Astrocyte (in vitro differentiated cells and primary cell): ENCODE measurements at regions not wholly inside any gene's neighbourhood (a gene's known extent, or its start where the extent isn't known, plus 50 kb on each side); places are given as distances from the start of the nearest gene placed in this dataset.

ENCODE experiments used
- DNase-seq: peaks from one replicate; pipeline ENCODE4 v3.0.0-alpha.2; 2010; ENCODE audit warnings: low read depth
- FAIRE-seq: peaks from 2 replicates; lab custom pipeline; 2011; peaks lifted over from hg19 to GRCh38; lab: Jason Lieb, UNC
- H2AFZ ChIP-seq: 2 replicates; pipeline ENCODE4 v1.6.0; 2012; ENCODE audit warnings: low read depth, low read length, inconsistent platforms
- H3K27ac ChIP-seq: 2 replicates; pipeline ENCODE4 v1.5.1; 2011; ENCODE audit warnings: low read depth, low read length, inconsistent platforms
- H3K27me3 ChIP-seq: 2 replicates; pipeline ENCODE4 v1.6.0; 2011; ENCODE audit warnings: low read length, inconsistent platforms; ENCODE audit not compliant: insufficient read depth
- H3K36me3 ChIP-seq: 2 replicates; pipeline ENCODE4 v1.5.1; 2011; ENCODE audit warnings: low read length, inconsistent platforms; ENCODE audit not compliant: insufficient read depth
- H3K4me1 ChIP-seq: 2 replicates; pipeline ENCODE4 v1.5.1; 2011; ENCODE audit warnings: low read length, inconsistent platforms; ENCODE audit not compliant: insufficient read depth
- H3K4me2 ChIP-seq: 2 replicates; pipeline ENCODE4 v1.6.0; 2012; ENCODE audit warnings: low read length, inconsistent platforms
- H3K4me3 ChIP-seq: 2 replicates; pipeline ENCODE4 v1.5.1; 2011; ENCODE audit warnings: low read depth, mild to moderate bottlenecking, low read length, inconsistent platforms; ENCODE audit not compliant: insufficient read depth
- H3K79me2 ChIP-seq: 2 replicates; pipeline ENCODE4 v1.6.0; 2012; ENCODE audit warnings: mild to moderate bottlenecking, low read length, inconsistent platforms; ENCODE audit not compliant: insufficient read depth
- H3K9ac ChIP-seq: 2 replicates; pipeline ENCODE4 v1.6.0; 2012; ENCODE audit warnings: mild to moderate bottlenecking, low read length, inconsistent platforms
- H3K9me3 ChIP-seq: 2 replicates; pipeline ENCODE4 v1.5.1; 2012; ENCODE audit warnings: low read depth, mild to moderate bottlenecking, low read length, inconsistent platforms; ENCODE audit not compliant: insufficient read depth
- H4K20me1 ChIP-seq: 2 replicates; pipeline ENCODE4 v1.6.0; 2012; ENCODE audit warnings: low read length, inconsistent platforms; ENCODE audit not compliant: insufficient read depth
- H3K27ac Mint-ChIP-seq: one replicate; pipeline ENCODE4 v1.8.0; 2021; ENCODE audit warnings: mild to moderate bottlenecking, mixed read lengths; ENCODE audit not compliant: unreplicated experiment
- H3K27me3 Mint-ChIP-seq: one replicate; pipeline ENCODE4 v1.8.0; 2021; ENCODE audit warnings: low read depth, mixed read lengths; ENCODE audit not compliant: unreplicated experiment
- H3K36me3 Mint-ChIP-seq: one replicate; pipeline ENCODE4 v1.8.0; 2021; ENCODE audit warnings: low read depth, mixed read lengths; ENCODE audit not compliant: unreplicated experiment
- H3K4me1 Mint-ChIP-seq: one replicate; pipeline ENCODE4 v1.8.0; 2021; ENCODE audit warnings: low read depth, mixed read lengths; ENCODE audit not compliant: unreplicated experiment
- H3K4me3 Mint-ChIP-seq: one replicate; pipeline ENCODE4 v1.8.0; 2021; ENCODE audit warnings: mild to moderate bottlenecking, moderate library complexity, mixed read lengths; ENCODE audit not compliant: unreplicated experiment
- H3K9me3 Mint-ChIP-seq: one replicate; pipeline ENCODE4 v1.8.0; 2021; ENCODE audit warnings: mild to moderate bottlenecking, mixed read lengths; ENCODE audit not compliant: unreplicated experiment
- CTCF ChIP-seq: IDR thresholded peaks from 2 replicates; pipeline ENCODE4 v1.5.1; 2011; ENCODE audit warnings: low read depth, mild to moderate bottlenecking, inconsistent platforms, low read length, moderate library complexity; ENCODE audit not compliant: insufficient read depth
- EZH2 ChIP-seq: IDR thresholded peaks from 2 replicates; pipeline ENCODE4 v1.6.1; 2012; ENCODE audit warnings: mild to moderate bottlenecking, low read length, inconsistent platforms; ENCODE audit not compliant: insufficient read depth

DNA sequence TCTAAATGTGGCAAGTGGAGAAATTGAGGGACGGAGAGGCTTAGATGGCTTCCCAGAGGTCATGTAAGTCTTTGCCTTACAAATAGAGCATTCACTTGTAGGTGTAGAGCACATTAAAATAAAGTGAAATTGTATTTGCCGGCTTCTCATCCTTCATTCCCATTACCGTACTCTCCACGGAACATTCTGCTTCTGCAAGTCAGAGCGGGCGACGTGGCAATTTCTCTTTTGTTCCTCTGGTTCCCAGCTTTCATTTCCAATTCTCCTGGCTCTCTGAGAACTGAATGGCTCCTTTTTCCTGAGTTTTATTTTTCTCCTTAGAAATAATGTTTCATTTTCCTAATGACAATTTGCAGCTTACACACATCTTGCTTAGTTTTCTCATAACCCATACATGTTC, 51.3 kb upstream of the PFKP start:
- FAIRE-seq (no peak), DNase-seq (no peak)
- H3K4me3 Mint-ChIP-seq: no peak overlapping the region
- no peak overlapping the region for H3K27ac Mint-ChIP-seq
- no peak overlapping the region for H3K4me3 ChIP-seq
- no peaks in the 10 kb centered on the region for H3K79me2 ChIP-seq
- no peak overlapping the region for H3K4me2 ChIP-seq
- H3K27me3 Mint-ChIP-seq: peaks cover 6% of the 10 kb centered on the region
- H3K36me3 Mint-ChIP-seq: no peaks in the 10 kb centered on the region
- H4K20me1 ChIP-seq: no peaks in the 10 kb centered on the region
- no peaks in the 10 kb centered on the region for H3K27me3 ChIP-seq
- no peak overlapping the region for H2AFZ ChIP-seq
- peaks cover 3% of the 10 kb centered on the region for H3K4me1 Mint-ChIP-seq
- H3K9me3 ChIP-seq: no peaks in the 10 kb centered on the region
- no peaks in the 10 kb centered on the region for H3K4me1 ChIP-seq
- no peaks in the 10 kb centered on the region for H3K36me3 ChIP-seq
- no peak overlapping the region for H3K9ac ChIP-seq
- TF ChIP-seq CTCF: no peak
- no peak for TF ChIP-seq EZH2
- H3K9me3 Mint-ChIP-seq: peaks cover 4% of the 10 kb centered on the region
- H3K27ac ChIP-seq: no peak overlapping the region

GRCh38 chr10:3014968-3015367, 52.4 kb upstream of the PFKP start:
- H3K36me3 Mint-ChIP-seq: no peaks in the 10 kb centered on the region
- no peak for DNase-seq
- H3K36me3 ChIP-seq: no peaks in the 10 kb centered on the region
- H3K27me3 Mint-ChIP-seq: peaks cover 3% of the 10 kb centered on the region
- no peaks in the 10 kb centered on the region for H4K20me1 ChIP-seq
- no peak overlapping the region for H3K4me3 Mint-ChIP-seq
- H3K79me2 ChIP-seq: no peaks in the 10 kb centered on the region
- FAIRE-seq: no peak
- no peak overlapping the region for H3K4me2 ChIP-seq
- no peaks in the 10 kb centered on the region for H3K9me3 ChIP-seq
- H3K27me3 ChIP-seq: no peaks in the 10 kb centered on the region
- TF ChIP-seq CTCF: no peak
- TF ChIP-seq EZH2: no peak
- peaks cover 5% of the 10 kb centered on the region for H3K4me1 Mint-ChIP-seq
- H3K9me3 Mint-ChIP-seq: peaks cover 4% of the 10 kb centered on the region
- H3K27ac Mint-ChIP-seq: no peak overlapping the region
- H3K9ac ChIP-seq: no peak overlapping the region
- no peaks in the 10 kb centered on the region for H3K4me1 ChIP-seq
- no peak overlapping the region for H3K27ac ChIP-seq
- no peak overlapping the region for H2AFZ ChIP-seq
- no peak overlapping the region for H3K4me3 ChIP-seq

- no peak overlapping the region for H3K27ac ChIP-seq
- H3K4me3 ChIP-seq: no peak overlapping the region
- peaks cover 2% of the 10 kb centered on the region for H3K27me3 ChIP-seq
- no peak overlapping the region for H3K4me3 Mint-ChIP-seq
- TF ChIP-seq CTCF: no peak
- no peak for TF ChIP-seq EZH2
- no peaks in the 10 kb centered on the region for H3K4me1 ChIP-seq
- no peaks in the 10 kb centered on the region for H3K36me3 ChIP-seq
- H3K9ac ChIP-seq: no peak overlapping the region
- no peaks in the 10 kb centered on the region for H4K20me1 ChIP-seq
- H3K9me3 ChIP-seq: no peaks in the 10 kb centered on the region
- no peak overlapping the region for H3K27ac Mint-ChIP-seq
- H2AFZ ChIP-seq: no peak overlapping the region
- no peak overlapping the region for H3K4me2 ChIP-seq
- H3K4me1 Mint-ChIP-seq: peaks cover 13% of the 10 kb centered on the region
- FAIRE-seq (no peak), DNase-seq (no peak)
- H3K79me2 ChIP-seq: no peaks in the 10 kb centered on the region
- H3K27me3 Mint-ChIP-seq: peaks cover 3% of the 10 kb centered on the region
- H3K9me3 Mint-ChIP-seq: no peaks in the 10 kb centered on the region
- H3K36me3 Mint-ChIP-seq: no peaks in the 10 kb centered on the region
These were observed 55.1 kb upstream of the PFKP start for GRCh38 chr10:3012223-3012622.
